ENCODE measurements at regions not wholly inside any gene's neighbourhood (a gene's known extent, or its start where the extent isn't known, plus 50 kb on each side); places are given as distances from the start of the nearest gene placed in this dataset.
"Not testable (repeated sequence)": the region's sequence is repeated elsewhere in the genome, so short reads cannot be mapped to it uniquely, and the experiment has no call there.

- Mint-ChIP-seq H3K9me3 (peaks cover 34% of the 10 kb centered on the region), H3K27me3 (no peaks in the 10 kb centered on the region), H3K4me3 (no peak overlapping the region), H3K4me1 (peaks cover 51% of the 10 kb centered on the region), H3K27ac (no peak overlapping the region), H3K36me3 (ENCODE audit: low read depth) (peaks cover 50% of the 10 kb centered on the region)
- DNase-seq (no peak), ATAC-seq (no peak)
These were observed 361.4 kb upstream of the POU5F2 start for GRCh38 chr5:94102849-94103248.

- not testable (repeated sequence) for H3K27me3 Mint-ChIP-seq, DNase-seq, H3K4me3 Mint-ChIP-seq, ATAC-seq, H3K27ac Mint-ChIP-seq
- peaks cover 19% of the 10 kb centered on the region for H3K9me3 Mint-ChIP-seq
- peaks cover 31% of the 10 kb centered on the region for H3K4me1 Mint-ChIP-seq
- peaks cover 25% of the 10 kb centered on the region for H3K36me3 Mint-ChIP-seq (ENCODE audit: low read depth)
These were observed 356.0 kb upstream of the POU5F2 start for GRCh38 chr5:94097384-94097783.

GRCh38 chr5:94094793-94095441, 353.5 kb upstream of the POU5F2 start:
- Mint-ChIP-seq H3K27ac (no peak overlapping the region), H3K4me1 (peaks cover 20% of the 10 kb centered on the region), H3K36me3 (ENCODE audit: low read depth) (peaks cover 26% of the 10 kb centered on the region), H3K4me3 (no peak overlapping the region), H3K9me3 (peaks cover 16% of the 10 kb centered on the region), H3K27me3 (no peaks in the 10 kb centered on the region)
- DNase-seq (no peak), ATAC-seq (no peak)

- Mint-ChIP-seq H3K4me1 (peaks cover 10% of the 10 kb centered on the region), H3K36me3 (ENCODE audit: low read depth) (peaks cover 15% of the 10 kb centered on the region), H3K27ac (no peak overlapping the region), H3K9me3 (peaks cover 8% of the 10 kb centered on the region), H3K27me3 (no peaks in the 10 kb centered on the region), H3K4me3 (no peak overlapping the region)
- no peak for ATAC-seq
- no peak for DNase-seq
These were observed 351.9 kb upstream of the POU5F2 start for GRCh38 chr5:94093300-94093699.

GRCh38 chr5:94086635-94087034, 345.2 kb upstream of the POU5F2 start:
- H3K4me3 Mint-ChIP-seq, DNase-seq, ATAC-seq, H3K9me3 Mint-ChIP-seq, H3K27ac Mint-ChIP-seq, H3K27me3 Mint-ChIP-seq: not testable (repeated sequence)
- Mint-ChIP-seq H3K4me1 (peaks cover 10% of the 10 kb centered on the region), H3K36me3 (ENCODE audit: low read depth) (peaks cover 18% of the 10 kb centered on the region)

- Mint-ChIP-seq H3K27me3 (no peaks in the 10 kb centered on the region), H3K4me3 (no peak overlapping the region), H3K9me3 (peaks cover 10% of the 10 kb centered on the region), H3K4me1 (peaks cover 11% of the 10 kb centered on the region), H3K36me3 (ENCODE audit: low read depth) (peaks cover 18% of the 10 kb centered on the region), H3K27ac (no peak overlapping the region)
- DNase-seq = no peak
- ATAC-seq = no peak
These were observed 344.8 kb upstream of the POU5F2 start for GRCh38 chr5:94086194-94086593.

GRCh38 chr5:94082405-94082804, 341.0 kb upstream of the POU5F2 start:
- H3K27me3 Mint-ChIP-seq = no peaks in the 10 kb centered on the region
- no peak overlapping the region for H3K27ac Mint-ChIP-seq
- DNase-seq (no peak), ATAC-seq (no peak)
- peaks cover 16% of the 10 kb centered on the region for H3K36me3 Mint-ChIP-seq (ENCODE audit: low read depth)
- no peak overlapping the region for H3K4me3 Mint-ChIP-seq
- H3K4me1 Mint-ChIP-seq = peaks cover 17% of the 10 kb centered on the region
- peaks cover 10% of the 10 kb centered on the region for H3K9me3 Mint-ChIP-seq

- DNase-seq = no peak
- Mint-ChIP-seq H3K27me3 (no peaks in the 10 kb centered on the region), H3K4me1 (peaks cover 17% of the 10 kb centered on the region), H3K9me3 (peaks cover 10% of the 10 kb centered on the region), H3K4me3 (no peak overlapping the region), H3K36me3 (ENCODE audit: low read depth) (peaks cover 16% of the 10 kb centered on the region), H3K27ac (no peak overlapping the region)
- no peak for ATAC-seq
These were observed 339.7 kb upstream of the POU5F2 start for GRCh38 chr5:94081088-94081487.

- no peak overlapping the region for H3K4me3 Mint-ChIP-seq
- ATAC-seq = no peak
- peaks cover 17% of the 10 kb centered on the region for H3K4me1 Mint-ChIP-seq
These were observed 339.0 kb upstream of the POU5F2 start for GRCh38 chr5:94080390-94080789.

GRCh38 chr5:94072116-94072515, 330.7 kb upstream of the POU5F2 start:
- Mint-ChIP-seq H3K4me3 (no peak overlapping the region), H3K4me1 (peaks cover 12% of the 10 kb centered on the region), H3K27ac (no peak overlapping the region), H3K36me3 (ENCODE audit: low read depth) (peaks cover 37% of the 10 kb centered on the region), H3K9me3 (peaks cover 11% of the 10 kb centered on the region), H3K27me3 (no peaks in the 10 kb centered on the region)
- no peak for ATAC-seq
- DNase-seq = no peak

More at GRCh38 chr5:94080390-94080789, 339.0 kb upstream of the POU5F2 start:
- DNase-seq = no peak
- Mint-ChIP-seq H3K27ac (no peak overlapping the region), H3K27me3 (no peaks in the 10 kb centered on the region), H3K36me3 (ENCODE audit: low read depth) (peaks cover 11% of the 10 kb centered on the region), H3K9me3 (peaks cover 4% of the 10 kb centered on the region)

GRCh38 chr5:94066437-94067207, 325.2 kb upstream of the POU5F2 start:
- peaks cover 48% of the 10 kb centered on the region for H3K9me3 Mint-ChIP-seq
- H3K4me1 Mint-ChIP-seq = peaks cover 10% of the 10 kb centered on the region
- DNase-seq = no peak
- no peaks in the 10 kb centered on the region for H3K27me3 Mint-ChIP-seq
- no peak overlapping the region for H3K4me3 Mint-ChIP-seq
- H3K27ac Mint-ChIP-seq = no peak overlapping the region
- peaks cover 52% of the 10 kb centered on the region for H3K36me3 Mint-ChIP-seq (ENCODE audit: low read depth)
- no peak for ATAC-seq

- ATAC-seq (no peak), DNase-seq (no peak)
- Mint-ChIP-seq H3K27me3 (no peaks in the 10 kb centered on the region), H3K4me3 (no peak overlapping the region), H3K4me1 (peaks cover 2% of the 10 kb centered on the region), H3K9me3 (peaks cover 45% of the 10 kb centered on the region), H3K36me3 (ENCODE audit: low read depth) (peaks cover 54% of the 10 kb centered on the region), H3K27ac (no peak overlapping the region)
These were observed 322.6 kb upstream of the POU5F2 start for GRCh38 chr5:94064025-94064424.

GRCh38 chr5:94057655-94058054, 316.3 kb upstream of the POU5F2 start:
- peaks cover 14% of the 10 kb centered on the region for H3K4me1 Mint-ChIP-seq
- no peak for DNase-seq
- ATAC-seq = no peak

GRCh38 chr5:94057217-94057616, 315.8 kb upstream of the POU5F2 start:
- ATAC-seq (no peak), DNase-seq (no peak)
- Mint-ChIP-seq H3K4me3 (no peak overlapping the region), H3K27me3 (no peaks in the 10 kb centered on the region), H3K9me3 (no peaks in the 10 kb centered on the region), H3K27ac (no peak overlapping the region), H3K36me3 (ENCODE audit: low read depth) (peaks cover 30% of the 10 kb centered on the region), H3K4me1 (peaks cover 14% of the 10 kb centered on the region)

More at GRCh38 chr5:94057655-94058054, 316.3 kb upstream of the POU5F2 start:
- H3K4me3 Mint-ChIP-seq = no peak overlapping the region
- H3K36me3 Mint-ChIP-seq (ENCODE audit: low read depth) = peaks cover 26% of the 10 kb centered on the region
- H3K27me3 Mint-ChIP-seq = no peaks in the 10 kb centered on the region
- no peak overlapping the region for H3K27ac Mint-ChIP-seq
- no peaks in the 10 kb centered on the region for H3K9me3 Mint-ChIP-seq

- H3K9me3 Mint-ChIP-seq, DNase-seq, H3K27me3 Mint-ChIP-seq, H3K4me1 Mint-ChIP-seq, H3K4me3 Mint-ChIP-seq, ATAC-seq, H3K27ac Mint-ChIP-seq: not testable (repeated sequence)
- H3K36me3 Mint-ChIP-seq (ENCODE audit: low read depth) = peaks cover 37% of the 10 kb centered on the region
These were observed 308.0 kb upstream of the POU5F2 start for GRCh38 chr5:94049307-94049922.

Measured in activated naive CD8-positive, alpha-beta T cell treated with anti-CD3 and anti-CD28 coated beads, Interleukin-2, amount 50 U/mL, for 24 hours (primary cell).